Astrocyte (in vitro differentiated cells and primary cell): ENCODE measurements at regions not wholly inside any gene's neighbourhood (a gene's known extent, or its start where the extent isn't known, plus 50 kb on each side); places are given as distances from the start of the nearest gene placed in this dataset.

Source experiments
- DNase-seq: peaks from one replicate; pipeline ENCODE4 v3.0.0-alpha.2; 2010; ENCODE audit warnings: low read depth
- FAIRE-seq: peaks from 2 replicates; lab custom pipeline; 2011; peaks lifted over from hg19 to GRCh38; lab: Jason Lieb, UNC
- H2AFZ ChIP-seq: 2 replicates; pipeline ENCODE4 v1.6.0; 2012; ENCODE audit warnings: low read depth, low read length, inconsistent platforms
- H3K27ac ChIP-seq: 2 replicates; pipeline ENCODE4 v1.5.1; 2011; ENCODE audit warnings: low read depth, low read length, inconsistent platforms
- H3K27me3 ChIP-seq: 2 replicates; pipeline ENCODE4 v1.6.0; 2011; ENCODE audit warnings: low read length, inconsistent platforms; ENCODE audit not compliant: insufficient read depth
- H3K36me3 ChIP-seq: 2 replicates; pipeline ENCODE4 v1.5.1; 2011; ENCODE audit warnings: low read length, inconsistent platforms; ENCODE audit not compliant: insufficient read depth
- H3K4me1 ChIP-seq: 2 replicates; pipeline ENCODE4 v1.5.1; 2011; ENCODE audit warnings: low read length, inconsistent platforms; ENCODE audit not compliant: insufficient read depth
- H3K4me2 ChIP-seq: 2 replicates; pipeline ENCODE4 v1.6.0; 2012; ENCODE audit warnings: low read length, inconsistent platforms
- H3K4me3 ChIP-seq: 2 replicates; pipeline ENCODE4 v1.5.1; 2011; ENCODE audit warnings: low read depth, mild to moderate bottlenecking, low read length, inconsistent platforms; ENCODE audit not compliant: insufficient read depth
- H3K79me2 ChIP-seq: 2 replicates; pipeline ENCODE4 v1.6.0; 2012; ENCODE audit warnings: mild to moderate bottlenecking, low read length, inconsistent platforms; ENCODE audit not compliant: insufficient read depth
- H3K9ac ChIP-seq: 2 replicates; pipeline ENCODE4 v1.6.0; 2012; ENCODE audit warnings: mild to moderate bottlenecking, low read length, inconsistent platforms
- H3K9me3 ChIP-seq: 2 replicates; pipeline ENCODE4 v1.5.1; 2012; ENCODE audit warnings: low read depth, mild to moderate bottlenecking, low read length, inconsistent platforms; ENCODE audit not compliant: insufficient read depth
- H4K20me1 ChIP-seq: 2 replicates; pipeline ENCODE4 v1.6.0; 2012; ENCODE audit warnings: low read length, inconsistent platforms; ENCODE audit not compliant: insufficient read depth
- H3K27ac Mint-ChIP-seq: one replicate; pipeline ENCODE4 v1.8.0; 2021; ENCODE audit warnings: mild to moderate bottlenecking, mixed read lengths; ENCODE audit not compliant: unreplicated experiment
- H3K27me3 Mint-ChIP-seq: one replicate; pipeline ENCODE4 v1.8.0; 2021; ENCODE audit warnings: low read depth, mixed read lengths; ENCODE audit not compliant: unreplicated experiment
- H3K36me3 Mint-ChIP-seq: one replicate; pipeline ENCODE4 v1.8.0; 2021; ENCODE audit warnings: low read depth, mixed read lengths; ENCODE audit not compliant: unreplicated experiment
- H3K4me1 Mint-ChIP-seq: one replicate; pipeline ENCODE4 v1.8.0; 2021; ENCODE audit warnings: low read depth, mixed read lengths; ENCODE audit not compliant: unreplicated experiment
- H3K4me3 Mint-ChIP-seq: one replicate; pipeline ENCODE4 v1.8.0; 2021; ENCODE audit warnings: mild to moderate bottlenecking, moderate library complexity, mixed read lengths; ENCODE audit not compliant: unreplicated experiment
- H3K9me3 Mint-ChIP-seq: one replicate; pipeline ENCODE4 v1.8.0; 2021; ENCODE audit warnings: mild to moderate bottlenecking, mixed read lengths; ENCODE audit not compliant: unreplicated experiment
- CTCF ChIP-seq: IDR thresholded peaks from 2 replicates; pipeline ENCODE4 v1.5.1; 2011; ENCODE audit warnings: low read depth, mild to moderate bottlenecking, inconsistent platforms, low read length, moderate library complexity; ENCODE audit not compliant: insufficient read depth
- EZH2 ChIP-seq: IDR thresholded peaks from 2 replicates; pipeline ENCODE4 v1.6.1; 2012; ENCODE audit warnings: mild to moderate bottlenecking, low read length, inconsistent platforms; ENCODE audit not compliant: insufficient read depth

GRCh38 chr21:17709266-17709611 lies 96.5 kb upstream of the BTG3 start:
- H3K9me3 Mint-ChIP-seq, result peaks cover 16% of the 10 kb centered on the region

DNA sequence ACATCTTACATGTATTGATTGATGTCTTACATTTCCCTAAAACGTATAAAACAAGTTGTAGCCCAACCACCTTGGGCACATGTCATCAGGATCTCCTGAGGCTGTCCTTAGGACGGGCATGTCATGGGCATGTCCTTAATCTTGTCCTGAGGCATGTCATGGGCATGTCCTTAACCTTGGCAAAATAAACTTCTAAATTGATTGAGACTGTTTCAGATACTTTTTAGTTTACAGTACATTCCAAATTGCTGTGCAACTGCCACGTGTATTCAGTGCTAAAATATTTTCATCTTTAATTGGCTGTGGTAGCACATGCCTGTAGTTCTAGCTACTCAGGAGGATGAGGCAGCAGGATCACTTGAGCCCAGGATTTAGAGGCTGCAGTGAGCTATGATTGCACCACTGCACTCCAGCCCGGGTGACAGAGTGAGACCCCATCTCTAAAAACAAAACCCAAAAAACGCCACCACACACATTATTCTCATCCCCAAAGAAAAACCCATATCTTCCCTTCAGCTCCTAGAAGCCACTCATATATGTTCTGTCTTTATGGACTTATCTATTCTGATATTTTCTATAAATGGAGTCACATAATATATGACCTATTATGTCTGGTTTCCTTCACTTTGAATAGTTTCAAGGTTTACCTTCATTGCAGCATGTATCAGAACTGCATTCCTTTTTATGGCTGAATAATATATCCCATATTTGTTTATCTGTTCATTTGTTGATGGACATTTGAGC lies 96.0 kb upstream of the BTG3 start:
- Histone ChIP-seq H3K36me3 (no peaks in the 10 kb centered on the region), H3K9me3 (no peaks in the 10 kb centered on the region), H3K79me2 (no peaks in the 10 kb centered on the region), H4K20me1 (no peaks in the 10 kb centered on the region), H3K4me1 (no peaks in the 10 kb centered on the region), H3K4me3 (no peak overlapping the region), H3K4me2 (no peak overlapping the region), H3K27me3 (no peaks in the 10 kb centered on the region), H2AFZ (no peak overlapping the region), H3K9ac (no peak overlapping the region), H3K27ac (no peak overlapping the region)
- peaks cover 16% of the 10 kb centered on the region for H3K9me3 Mint-ChIP-seq
- H3K27ac Mint-ChIP-seq, result peak overlapping the region; percentile 75
- TF ChIP-seq EZH2 (no peak), CTCF (no peak)
- no peak overlapping the region for H3K4me3 Mint-ChIP-seq
- H3K27me3 Mint-ChIP-seq, result no peaks in the 10 kb centered on the region
- FAIRE-seq (no peak), DNase-seq (no peak)
- peaks cover 5% of the 10 kb centered on the region for H3K4me1 Mint-ChIP-seq
- H3K36me3 Mint-ChIP-seq, result no peaks in the 10 kb centered on the region

More at GRCh38 chr21:17709266-17709611, 96.5 kb upstream of the BTG3 start:
- no peak overlapping the region for H3K4me2 ChIP-seq
- Mint-ChIP-seq H3K27ac (no peak overlapping the region), H3K36me3 (no peaks in the 10 kb centered on the region), H3K27me3 (no peaks in the 10 kb centered on the region), H3K4me1 (peaks cover 5% of the 10 kb centered on the region), H3K4me3 (no peak overlapping the region)
- H3K4me1 ChIP-seq, result no peaks in the 10 kb centered on the region
- no peak for FAIRE-seq
- no peaks in the 10 kb centered on the region for H3K27me3 ChIP-seq
- no peak overlapping the region for H3K9ac ChIP-seq
- no peaks in the 10 kb centered on the region for H3K79me2 ChIP-seq
- H3K27ac ChIP-seq, result no peak overlapping the region
- H2AFZ ChIP-seq, result no peak overlapping the region
- no peak overlapping the region for H3K4me3 ChIP-seq
- H3K9me3 ChIP-seq, result no peaks in the 10 kb centered on the region
- no peaks in the 10 kb centered on the region for H3K36me3 ChIP-seq
- TF ChIP-seq EZH2 (no peak), CTCF (no peak)
- no peak for DNase-seq
- no peaks in the 10 kb centered on the region for H4K20me1 ChIP-seq

- H3K4me1 Mint-ChIP-seq, result no peaks in the 10 kb centered on the region
- FAIRE-seq (no peak), DNase-seq (no peak)
- no peak for TF ChIP-seq EZH2
- no peak for TF ChIP-seq CTCF
- Histone ChIP-seq H3K9me3 (no peaks in the 10 kb centered on the region), H3K4me2 (no peak overlapping the region), H3K27ac (no peak overlapping the region), H3K36me3 (no peaks in the 10 kb centered on the region), H3K9ac (no peak overlapping the region), H3K79me2 (no peaks in the 10 kb centered on the region), H4K20me1 (no peaks in the 10 kb centered on the region), H3K4me3 (no peak overlapping the region), H3K27me3 (no peaks in the 10 kb centered on the region), H3K4me1 (no peaks in the 10 kb centered on the region), H2AFZ (no peak overlapping the region)
- H3K27ac Mint-ChIP-seq, result no peak overlapping the region
- H3K9me3 Mint-ChIP-seq, result peaks cover 3% of the 10 kb centered on the region
- H3K36me3 Mint-ChIP-seq, result no peaks in the 10 kb centered on the region
- no peak overlapping the region for H3K4me3 Mint-ChIP-seq
- H3K27me3 Mint-ChIP-seq, result no peaks in the 10 kb centered on the region
These were observed 87.0 kb upstream of the BTG3 start for GRCh38 chr21:17699524-17700189.
